ENCODE measurements at regions not wholly inside any gene's neighbourhood (a gene's known extent, or its start where the extent isn't known, plus 50 kb on each side); places are given as distances from the start of the nearest gene placed in this dataset.

GRCh38 chr5:8568858-8569257 is 699.9 kb downstream of the MTRR start:
- no peak for TF ChIP-seq CBX5 (IDR thresholded peaks at IDR 0.05; ENCODE audit: low read depth, low read length)
- TF ChIP-seq EZH2 (IDR thresholded peaks at IDR 0.05; ENCODE audit: low read depth, low read length, severe bottlenecking): no peak
- TF ChIP-seq POLR2A (IDR thresholded peaks at IDR 0.05; ENCODE audit: control extremely low read depth in 1 of 2, low read depth in 2 of 2, low read length in 2 of 2): no peak
- no peak for TF ChIP-seq CTCF (IDR thresholded peaks at IDR 0.05; ENCODE audit: control extremely low read depth in 1 of 3, insufficient read depth in 1 of 3, low read depth in 1 of 3, low read length in 3 of 3)
- TF ChIP-seq POLR2AphosphoS5 (IDR thresholded peaks at IDR 0.05; ENCODE audit: low read depth, low read length): no peak
- TF ChIP-seq SP2 (IDR thresholded peaks at IDR 0.05; ENCODE audit: low read length): no peak
- no peak for TF ChIP-seq SP1 (IDR thresholded peaks at IDR 0.05; ENCODE audit: low read depth, low read length)
- no peak for TF ChIP-seq CHD1 (IDR thresholded peaks at IDR 0.05; ENCODE audit: low read depth, low read length)
- no peak for TF ChIP-seq TCF12 (IDR thresholded peaks at IDR 0.05; ENCODE audit: low read depth, low read length)
- no peak for TF ChIP-seq JUN (IDR thresholded peaks at IDR 0.05; ENCODE audit: low read depth, low read length)
- no peak for TF ChIP-seq TEAD4 (IDR thresholded peaks at IDR 0.05; ENCODE audit: low read depth, low read length)
- no peak for TF ChIP-seq GABPA (IDR thresholded peaks at IDR 0.05; ENCODE audit: borderline replicate concordance, insufficient read depth, low read length)
- no peak for TF ChIP-seq HDAC2 (IDR thresholded peaks at IDR 0.05; ENCODE audit: borderline replicate concordance in 1 of 2, low read depth in 2 of 2, low read length in 2 of 2)
- TF ChIP-seq CEBPB (IDR thresholded peaks at IDR 0.05; ENCODE audit: low read depth, low read length): no peak

All from H1 (cell line).